Left ventricle myocardium inferior (tissue), 1 donor: ENCODE measurements at regions not wholly inside any gene's neighbourhood (a gene's known extent, or its start where the extent isn't known, plus 50 kb on each side); places are given as distances from the start of the nearest gene placed in this dataset.
"Not testable (repeated sequence)": the region's sequence is repeated elsewhere in the genome, so short reads cannot be mapped to it uniquely, and the experiment has no call there.

Experiments used
- DNase-seq: peaks from one replicate; pipeline ENCODE4 v3.0.0-alpha.2; 2020
- H3K27ac ChIP-seq: fragments of 200-600 bp; replicated peaks from 2 replicates; pipeline ENCODE4 v1.8.0; 2021
- H3K27me3 ChIP-seq: fragments of 200-600 bp; 2 replicates; pipeline ENCODE4 v1.8.0; 2021; ENCODE audit warnings: low read depth
- H3K36me3 ChIP-seq: fragments of 200-600 bp; 2 replicates; pipeline ENCODE4 v1.8.0; 2021
- H3K4me1 ChIP-seq: fragments of 200-600 bp; 2 replicates; pipeline ENCODE4 v1.8.0; 2021
- H3K4me3 ChIP-seq: fragments of 200-600 bp; 2 replicates; pipeline ENCODE4 v1.8.0; 2021; ENCODE audit warnings: mild to moderate bottlenecking, moderate library complexity
- H3K9me3 ChIP-seq: fragments of 200-600 bp; replicated peaks from 2 replicates; pipeline ENCODE4 v1.8.0; 2021
- intact Hi-C: fragments of 100-400 bp; cut with micrococcal nuclease; formaldehyde crosslinking; loops from one replicate; pipeline ENCODE4 v1.11.0; 2022
- donor health status: DM: no; HTN: yes; CAD: no; lungs with severe emphysema.

- H3K27ac ChIP-seq, DNase-seq, H3K9me3 ChIP-seq, intact Hi-C loops, H3K27me3 ChIP-seq, H3K36me3 ChIP-seq, H3K4me3 ChIP-seq, H3K4me1 ChIP-seq: not testable (repeated sequence)
Observed at GRCh38 chr2:111427346-111427745, 306.6 kb downstream of the BCL2L11 start.

DNA sequence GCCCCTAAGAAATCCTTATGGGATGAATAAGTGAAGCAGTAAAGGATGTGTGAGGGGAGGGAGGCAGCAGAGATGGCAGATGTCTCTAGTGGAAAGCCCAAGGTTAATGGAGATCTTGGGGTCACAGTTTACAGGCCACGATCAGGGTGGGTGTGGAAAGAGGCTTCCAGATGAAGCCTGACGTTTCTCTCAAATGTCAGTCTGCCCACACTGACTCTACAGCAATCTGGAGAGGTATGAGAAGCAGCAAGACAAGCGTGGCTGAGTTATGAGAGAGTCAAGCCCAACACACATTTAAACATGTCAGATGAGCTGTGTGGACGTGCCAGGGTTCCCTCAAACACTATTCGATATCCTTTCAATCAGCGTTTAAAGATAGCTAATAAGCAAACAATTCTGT is 308.2 kb downstream of the BCL2L11 start:
- H3K4me3 ChIP-seq, H3K4me1 ChIP-seq, H3K27ac ChIP-seq, H3K9me3 ChIP-seq, H3K36me3 ChIP-seq, intact Hi-C loops, H3K27me3 ChIP-seq, DNase-seq: not testable (repeated sequence)

DNA sequence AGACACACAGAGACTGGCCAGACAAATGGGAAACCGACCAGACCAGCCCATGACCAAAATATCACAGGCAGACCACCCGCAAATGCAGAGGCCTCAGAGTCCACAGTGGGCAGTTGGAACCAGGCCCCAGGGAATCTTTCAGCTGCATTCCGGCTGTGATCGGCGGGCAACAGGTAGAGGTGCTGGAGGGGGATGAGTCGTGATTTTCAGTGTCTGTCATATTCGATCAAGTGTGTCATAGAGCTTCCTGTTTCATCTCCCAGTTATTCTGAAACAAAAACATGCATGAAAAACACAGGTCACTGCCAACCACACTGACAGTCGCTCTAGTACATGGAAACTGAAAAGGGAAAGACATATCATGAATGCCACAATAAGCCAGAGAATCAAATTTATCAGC is 308.6 kb downstream of the BCL2L11 start:
- intact Hi-C loops, H3K36me3 ChIP-seq, H3K27me3 ChIP-seq, DNase-seq, H3K4me3 ChIP-seq, H3K4me1 ChIP-seq, H3K9me3 ChIP-seq, H3K27ac ChIP-seq: not testable (repeated sequence)

DNA sequence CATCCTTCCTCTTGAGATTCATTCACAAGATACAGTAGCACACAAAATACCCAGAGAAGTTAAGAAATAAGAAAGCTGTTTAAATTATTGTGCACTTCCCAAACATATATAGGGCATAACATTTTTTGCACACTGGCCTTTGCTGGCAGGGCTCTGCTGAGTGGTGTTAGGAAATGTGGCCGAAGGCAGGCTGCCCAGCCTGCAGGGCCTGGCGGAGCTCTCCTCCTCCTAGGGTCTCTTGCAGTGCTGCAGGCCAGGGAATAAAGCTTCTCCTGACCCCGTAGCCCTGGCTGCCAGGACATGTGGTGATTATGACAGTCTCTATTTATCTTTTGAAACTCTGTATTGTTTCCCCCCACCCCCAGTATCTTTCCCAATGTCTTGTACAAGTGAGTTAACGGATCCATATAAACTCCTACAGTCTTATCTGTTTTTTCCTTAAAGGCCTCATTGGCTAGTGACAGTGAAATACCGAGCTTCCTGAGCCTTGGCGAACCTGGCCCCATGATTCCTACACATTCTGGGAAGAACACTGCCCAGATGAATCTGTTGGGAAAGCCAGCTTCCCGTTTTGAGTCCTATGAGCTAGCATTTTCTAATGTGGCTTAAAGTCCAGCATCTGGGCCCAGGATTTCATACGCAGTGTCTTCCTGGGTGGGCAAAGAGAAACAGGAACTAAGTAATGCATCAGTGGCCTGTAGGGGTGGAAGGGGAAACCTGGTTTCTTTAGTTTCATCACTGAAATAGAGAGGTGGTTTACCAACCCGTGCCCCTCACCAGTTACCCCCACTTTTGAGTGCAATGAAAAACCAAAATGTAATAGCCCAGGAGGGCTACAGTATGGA is 310.3 kb downstream of the BCL2L11 start:
- intact Hi-C loops, H3K36me3 ChIP-seq, H3K9me3 ChIP-seq, DNase-seq, H3K27ac ChIP-seq, H3K4me3 ChIP-seq, H3K27me3 ChIP-seq, H3K4me1 ChIP-seq: not testable (repeated sequence)

DNA sequence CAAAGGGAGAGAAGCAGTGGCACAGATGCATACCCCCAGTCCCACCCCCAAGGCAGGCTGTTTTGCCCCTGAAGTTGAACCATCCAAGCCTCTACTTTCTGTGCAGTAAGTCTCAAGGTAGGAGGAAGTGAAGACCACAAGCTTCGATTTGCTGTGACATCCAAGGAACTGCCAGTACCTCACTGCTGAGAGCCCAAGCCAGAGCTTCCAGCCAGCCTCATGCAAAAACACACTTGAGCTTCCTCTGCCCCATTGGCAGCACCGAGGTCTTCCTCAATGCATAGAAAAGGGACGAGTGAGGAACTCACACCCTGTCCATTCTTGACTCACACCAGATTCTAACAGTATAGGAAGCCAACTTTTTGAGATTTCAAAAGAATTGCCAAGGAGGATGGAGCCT is 311.7 kb downstream of the BCL2L11 start:
- H3K4me1 ChIP-seq, H3K27me3 ChIP-seq, DNase-seq, H3K36me3 ChIP-seq, H3K27ac ChIP-seq, intact Hi-C loops, H3K4me3 ChIP-seq, H3K9me3 ChIP-seq: not testable (repeated sequence)

DNA sequence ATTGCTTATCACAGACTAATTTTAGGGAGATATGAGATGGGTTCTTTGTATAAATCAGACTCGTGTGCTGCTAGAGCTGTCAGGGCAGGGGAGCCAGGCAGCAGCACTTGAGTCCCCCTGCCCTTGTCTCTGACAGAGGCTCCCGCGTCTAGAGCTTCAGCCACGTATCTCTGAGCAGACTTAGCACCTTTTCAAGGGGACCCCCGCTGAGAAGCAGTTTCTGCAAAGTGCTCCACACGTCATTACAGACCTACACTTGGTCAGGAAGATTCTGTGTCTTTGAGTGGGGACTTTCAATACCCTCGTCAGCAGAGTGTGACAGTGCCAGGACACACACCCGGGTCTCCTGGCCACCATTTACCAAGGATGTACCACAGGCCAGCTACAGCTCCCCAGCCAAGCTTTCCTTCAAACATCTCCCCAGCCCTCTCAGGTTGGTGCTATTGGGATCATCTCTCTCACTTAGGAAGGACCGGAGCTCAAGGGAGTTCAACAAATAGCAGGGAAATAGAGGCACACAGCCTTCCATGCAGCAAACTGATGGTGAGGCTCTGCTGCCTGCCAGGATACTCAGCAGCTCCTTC is 312.3 kb downstream of the BCL2L11 start:
- H3K4me3 ChIP-seq, H3K9me3 ChIP-seq, H3K27me3 ChIP-seq, intact Hi-C loops, DNase-seq, H3K27ac ChIP-seq, H3K4me1 ChIP-seq, H3K36me3 ChIP-seq: not testable (repeated sequence)

GRCh38 chr2:111433892-111434607 is 313.3 kb downstream of the BCL2L11 start:
- DNase-seq, intact Hi-C loops: not testable (repeated sequence)

DNA sequence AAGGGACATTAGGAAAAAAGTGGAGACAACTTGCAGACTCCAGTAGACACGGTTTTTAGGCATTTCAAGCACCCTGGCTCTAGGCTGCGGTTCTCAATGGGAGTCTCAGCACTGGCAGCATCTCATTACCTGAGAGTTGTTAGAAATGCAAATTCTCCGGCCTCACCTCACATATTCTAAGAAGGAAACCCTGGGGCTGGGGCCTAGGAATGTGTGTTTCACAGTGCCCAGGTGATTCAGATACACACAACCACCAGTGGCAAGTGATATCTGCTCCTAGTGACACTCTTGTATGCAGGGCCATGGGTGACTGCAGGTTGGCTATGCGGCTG is 313.9 kb downstream of the BCL2L11 start:
- H3K27ac ChIP-seq, H3K4me1 ChIP-seq, H3K27me3 ChIP-seq, DNase-seq, intact Hi-C loops, H3K36me3 ChIP-seq, H3K4me3 ChIP-seq, H3K9me3 ChIP-seq: not testable (repeated sequence)

More at GRCh38 chr2:111433892-111434607, 313.3 kb downstream of the BCL2L11 start:
- H3K4me3 ChIP-seq, H3K9me3 ChIP-seq, H3K4me1 ChIP-seq, H3K27me3 ChIP-seq, H3K36me3 ChIP-seq, H3K27ac ChIP-seq: not testable (repeated sequence)

- DNase-seq, H3K4me3 ChIP-seq, H3K4me1 ChIP-seq, H3K9me3 ChIP-seq, H3K27me3 ChIP-seq, intact Hi-C loops, H3K27ac ChIP-seq, H3K36me3 ChIP-seq: not testable (repeated sequence)
Observed at GRCh38 chr2:111435553-111436310, 315.0 kb downstream of the BCL2L11 start.

GRCh38 chr2:111436411-111436810 is 315.7 kb downstream of the BCL2L11 start:
- H3K9me3 ChIP-seq, H3K27ac ChIP-seq, H3K36me3 ChIP-seq, H3K27me3 ChIP-seq, H3K4me3 ChIP-seq, intact Hi-C loops, H3K4me1 ChIP-seq, DNase-seq: not testable (repeated sequence)

GRCh38 chr2:111437288-111437990 is 316.7 kb downstream of the BCL2L11 start:
- H3K4me1 ChIP-seq, H3K9me3 ChIP-seq, DNase-seq, intact Hi-C loops, H3K27me3 ChIP-seq, H3K4me3 ChIP-seq, H3K36me3 ChIP-seq, H3K27ac ChIP-seq: not testable (repeated sequence)

- H3K9me3 ChIP-seq, H3K27ac ChIP-seq, H3K36me3 ChIP-seq, H3K4me3 ChIP-seq, DNase-seq, H3K4me1 ChIP-seq, H3K27me3 ChIP-seq, intact Hi-C loops: not testable (repeated sequence)
Observed at GRCh38 chr2:111438161-111438560, 317.4 kb downstream of the BCL2L11 start.

- not testable (repeated sequence) for H3K27me3 ChIP-seq
Observed at GRCh38 chr2:111439237-111439636, 318.5 kb downstream of the BCL2L11 start.

More at GRCh38 chr2:111439237-111439636, 318.5 kb downstream of the BCL2L11 start:
- H3K9me3 ChIP-seq, H3K4me3 ChIP-seq, H3K36me3 ChIP-seq, H3K4me1 ChIP-seq, intact Hi-C loops, H3K27ac ChIP-seq, DNase-seq: not testable (repeated sequence)
